HG03139 (cell line): ENCODE measurements at regions not wholly inside any gene's neighbourhood (a gene's known extent, or its start where the extent isn't known, plus 50 kb on each side); places are given as distances from the start of the nearest gene placed in this dataset.
"Not testable (repeated sequence)": the region's sequence is repeated elsewhere in the genome, so short reads cannot be mapped to it uniquely, and the experiment has no call there.

Experiments
- ATAC-seq: cut with Tn5 transposase; IDR thresholded peaks from one replicate; pipeline ENCODE4 v1.9.1; 2021; ENCODE audit not compliant: unreplicated experiment

DNA sequence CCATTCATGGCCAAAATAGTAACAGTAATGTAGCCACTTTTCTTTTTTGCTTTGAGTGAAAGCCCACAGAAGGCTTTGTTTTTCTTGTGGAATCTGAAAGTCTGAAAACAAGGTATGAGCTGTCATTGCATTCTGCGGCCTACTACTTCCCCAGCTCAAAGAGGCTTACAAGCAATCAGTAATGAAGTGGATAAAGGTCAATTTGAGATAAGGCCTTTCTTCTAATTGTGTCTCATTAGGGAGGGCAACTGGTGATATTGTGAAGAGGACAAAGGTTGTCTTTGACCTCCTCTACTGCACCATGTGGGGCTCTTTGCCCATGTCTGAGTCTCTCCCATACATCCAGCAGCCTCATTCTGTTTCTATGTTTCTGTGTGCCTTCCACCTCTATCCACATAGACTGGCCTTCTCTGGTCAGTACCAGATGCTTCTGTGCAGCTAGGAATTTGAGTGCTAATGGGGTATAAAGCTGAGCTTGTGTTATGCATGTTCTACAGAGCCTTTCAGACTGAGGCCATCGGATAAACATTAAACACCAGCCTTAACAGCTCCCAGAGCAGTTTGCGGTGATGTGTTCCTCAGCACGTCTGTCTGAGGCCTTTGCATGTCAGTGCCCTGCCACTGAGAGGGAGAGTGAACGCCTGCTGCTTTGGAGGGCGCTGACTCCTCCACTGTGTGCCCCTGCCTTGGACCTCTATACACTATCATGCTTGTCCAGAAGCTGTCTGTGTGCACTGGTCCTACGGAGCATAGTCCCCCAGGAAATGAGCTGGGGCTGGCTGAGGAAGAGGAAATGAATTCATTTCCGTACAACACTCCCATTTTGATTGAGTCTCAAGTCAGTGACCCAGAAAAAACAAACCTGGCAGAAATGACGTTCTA, 80.2 kb downstream of the SH2D1A start:
- no peak for ATAC-seq

DNA sequence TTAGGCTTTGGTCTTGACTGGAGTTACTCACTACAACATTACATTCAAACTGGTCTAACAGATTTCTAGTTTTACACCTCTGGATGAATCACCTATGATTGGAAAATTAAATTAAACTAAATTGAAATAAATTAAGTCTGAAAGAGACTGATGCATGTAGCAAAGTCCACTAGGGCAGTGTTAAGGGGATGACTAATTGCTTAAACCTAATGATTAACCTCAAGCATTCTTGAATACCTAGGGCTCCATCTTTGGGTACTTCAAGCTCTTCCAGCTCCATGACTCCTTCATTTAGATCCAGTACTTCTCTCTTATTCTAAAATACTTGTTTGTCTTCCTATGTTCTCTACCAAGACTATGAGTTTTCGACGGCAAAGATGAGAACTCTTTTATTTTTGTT, 86.8 kb downstream of the SH2D1A start:
- no peak for ATAC-seq

DNA sequence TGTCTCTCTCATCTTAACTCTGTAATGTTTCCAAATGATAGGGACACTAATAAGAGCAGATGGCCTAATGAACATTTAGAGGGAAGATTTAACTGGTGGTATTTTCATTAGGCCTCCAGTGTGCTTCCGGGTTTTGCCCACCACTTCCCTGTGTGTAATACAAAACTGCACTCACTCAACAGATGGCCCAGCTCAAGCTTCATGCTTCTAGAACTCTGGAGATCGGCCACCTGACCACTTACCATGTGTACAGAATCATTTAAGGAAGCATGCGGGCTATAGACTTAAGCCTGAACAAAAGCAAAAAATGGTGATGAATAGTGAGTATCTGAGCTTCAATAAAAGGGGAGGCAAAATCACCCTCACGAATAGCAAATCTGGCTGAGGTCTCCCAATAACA, 89.3 kb downstream of the SH2D1A start:
- ATAC-seq: no peak

DNA sequence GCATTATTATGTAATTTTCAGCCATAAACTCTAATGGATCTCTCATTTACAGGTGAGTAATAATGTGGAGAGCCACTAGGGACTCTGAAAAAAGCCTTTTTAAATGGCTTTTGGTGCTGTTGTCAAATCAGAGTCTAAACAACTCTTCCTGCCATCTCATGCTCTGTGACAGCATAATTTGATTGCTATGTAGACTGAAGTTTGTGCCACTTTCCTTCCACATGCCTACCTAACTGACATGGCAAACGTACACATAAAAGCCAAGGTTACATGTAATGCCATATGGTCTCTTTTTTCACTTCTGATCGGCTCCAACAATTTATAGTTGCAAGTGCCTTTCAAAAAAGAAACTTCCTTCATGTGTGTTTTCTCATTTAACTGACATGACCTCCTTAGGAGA, 94.3 kb downstream of the SH2D1A start:
- ATAC-seq: no peak

DNA sequence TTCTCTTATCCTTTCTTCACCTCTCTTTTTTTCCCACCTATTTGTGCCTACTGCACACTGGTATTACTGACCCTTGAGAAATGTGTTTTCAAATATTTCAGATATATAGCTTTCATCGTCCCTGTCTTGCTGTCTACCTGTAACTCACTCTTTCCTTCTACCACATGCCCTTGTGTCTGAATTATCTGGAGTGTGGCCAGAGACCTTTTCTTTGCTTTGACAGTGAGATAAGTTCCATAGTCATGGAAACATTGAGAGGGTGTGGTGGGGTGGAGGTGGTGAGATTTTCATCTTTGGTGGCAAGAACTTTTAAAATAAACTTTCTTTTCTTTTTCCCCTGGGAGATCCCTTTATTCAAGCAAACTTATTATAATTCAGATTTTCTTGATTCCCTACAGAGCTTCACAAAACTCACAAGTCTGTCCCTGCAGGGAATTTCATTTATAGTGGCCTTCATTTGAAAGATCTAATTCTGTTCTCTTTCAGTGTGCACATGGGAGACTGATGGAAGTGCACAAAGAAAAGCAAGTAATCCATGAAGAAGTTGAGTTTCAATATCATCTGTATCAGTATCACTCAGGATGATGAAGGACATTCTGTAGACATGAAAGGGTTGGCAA, 95.7 kb downstream of the SH2D1A start:
- ATAC-seq: no peak

DNA sequence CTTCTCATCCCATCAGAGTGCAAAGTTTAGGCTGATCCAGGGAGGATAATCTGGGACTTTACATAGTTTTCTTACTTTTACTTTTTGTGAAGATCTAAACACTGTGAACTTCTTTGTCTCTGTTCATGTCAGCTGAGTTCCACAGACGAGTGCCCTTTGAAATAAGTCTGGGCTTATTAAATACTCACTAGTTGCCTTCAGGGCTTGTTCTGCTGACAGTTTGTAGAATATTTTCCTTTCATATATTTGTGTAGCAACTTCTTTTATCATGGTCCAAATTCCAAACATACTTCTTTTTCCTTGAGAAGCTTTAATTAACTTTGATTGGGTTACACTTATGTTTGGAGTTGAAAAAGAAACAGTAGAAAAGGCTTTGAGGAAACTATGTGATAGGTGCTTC, 109.6 kb downstream of the SH2D1A start:
- no peak for ATAC-seq

DNA sequence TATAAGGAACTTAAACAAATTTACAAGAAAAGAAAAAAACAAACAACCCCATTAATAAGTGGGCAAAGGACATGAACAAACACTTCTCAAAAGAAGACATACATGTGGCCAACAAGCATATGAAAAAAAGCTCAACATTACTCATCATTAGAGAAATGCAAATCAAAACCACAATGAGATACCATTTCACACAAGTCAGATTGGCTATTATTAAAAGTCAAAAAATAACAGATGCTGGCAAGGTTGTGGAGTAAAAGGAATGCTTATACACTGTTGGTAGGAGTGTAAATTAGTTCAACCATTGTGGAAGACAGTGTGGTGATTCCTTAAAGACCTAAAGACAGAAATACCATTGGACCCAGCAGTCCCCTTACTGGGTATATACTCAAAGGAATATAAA, 113.5 kb downstream of the SH2D1A start:
- ATAC-seq: not testable (repeated sequence)

DNA sequence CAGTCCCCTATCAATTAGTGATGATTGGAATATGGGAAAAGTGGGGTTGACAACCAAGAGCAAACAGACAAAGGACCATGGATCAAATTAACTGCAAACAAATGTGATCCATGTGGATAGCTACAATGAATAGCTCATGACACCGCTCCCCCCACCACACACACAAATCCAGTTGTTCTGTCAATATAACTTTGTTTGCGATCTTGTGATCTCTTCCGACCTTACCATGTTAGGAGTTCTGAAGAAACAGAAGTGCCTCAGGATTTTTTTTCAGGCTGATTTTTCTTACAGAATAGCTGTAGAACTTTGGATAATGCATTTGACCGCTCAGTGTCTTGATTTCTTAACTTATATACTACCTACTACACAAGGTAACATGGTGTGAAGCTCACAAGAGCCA, 116.6 kb downstream of the SH2D1A start:
- no peak for ATAC-seq

DNA sequence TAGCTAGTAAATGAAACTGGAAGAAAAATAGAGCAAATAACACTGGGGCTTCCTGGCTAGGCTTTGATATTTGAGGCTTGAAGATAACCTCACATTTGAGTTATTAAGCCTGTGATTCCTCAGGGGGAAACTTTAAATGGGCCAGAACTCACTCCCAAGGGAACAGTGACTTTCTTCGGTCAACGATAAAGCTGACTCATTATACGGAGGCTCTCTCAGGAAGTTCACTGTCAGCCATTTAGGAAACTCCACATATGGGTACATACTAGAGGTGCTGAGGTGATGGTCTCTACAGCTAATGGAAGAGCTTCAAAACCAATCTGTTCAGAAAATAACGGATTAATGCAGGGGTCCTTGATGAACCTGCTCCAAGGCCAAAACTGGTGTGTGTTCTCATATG, 120.8 kb downstream of the SH2D1A start:
- ATAC-seq: no peak

DNA sequence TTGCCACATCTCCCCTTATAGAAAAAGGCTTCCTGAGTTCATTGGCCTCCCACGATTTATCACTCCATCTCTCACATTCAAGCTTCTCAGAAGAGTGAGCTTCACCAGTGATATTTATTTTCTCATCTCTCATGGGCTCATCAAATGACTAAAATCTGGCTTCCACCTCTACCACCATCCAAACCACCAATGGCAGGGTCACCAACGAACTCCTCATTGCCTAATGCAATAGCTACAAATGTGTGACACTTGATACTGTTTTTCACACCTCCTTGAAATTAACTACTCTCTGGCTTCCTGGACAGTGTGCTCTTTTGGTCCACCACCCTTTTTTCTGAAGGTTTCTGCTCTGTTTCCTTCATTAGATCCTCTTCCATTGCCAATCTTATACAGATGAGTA, 129.0 kb downstream of the SH2D1A start:
- ATAC-seq: no peak

DNA sequence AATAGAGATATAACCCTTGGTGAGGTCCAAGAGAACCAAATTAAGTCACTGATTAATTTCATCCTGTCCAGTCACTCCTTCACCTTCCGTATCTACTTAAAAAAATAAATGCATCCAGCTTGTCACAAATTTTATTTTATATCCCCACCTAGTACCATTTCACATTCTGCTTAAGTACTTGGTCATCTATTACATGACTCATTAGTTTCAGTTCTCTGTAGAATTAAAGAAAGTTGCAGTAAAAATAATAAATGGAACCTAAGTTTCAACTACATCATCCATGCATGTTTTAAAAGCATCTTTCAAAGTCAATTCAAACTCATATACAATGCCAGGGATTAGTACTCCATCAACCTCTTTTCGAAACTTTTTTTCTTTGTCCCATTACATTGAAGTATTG, 130.2 kb downstream of the SH2D1A start:
- ATAC-seq: no peak

DNA sequence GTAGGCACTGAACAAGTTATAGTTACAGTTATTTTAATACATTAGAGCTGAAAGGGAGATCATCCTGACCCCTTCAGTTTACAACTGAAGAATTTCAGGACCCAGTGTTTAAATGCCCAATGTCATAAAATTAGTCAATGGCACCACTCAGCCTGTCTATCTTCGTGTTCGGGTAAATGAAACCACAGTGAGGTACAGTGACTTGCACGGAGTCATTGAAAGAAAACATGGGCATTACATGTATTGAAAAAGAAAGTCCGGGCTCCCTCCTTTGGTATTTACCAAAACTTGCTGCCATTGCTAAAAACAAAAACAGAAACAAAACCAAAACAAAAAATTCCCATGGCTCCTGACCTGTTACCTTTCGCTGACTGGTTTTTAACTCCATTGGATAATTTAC, 131.7 kb downstream of the SH2D1A start:
- ATAC-seq: no peak

DNA sequence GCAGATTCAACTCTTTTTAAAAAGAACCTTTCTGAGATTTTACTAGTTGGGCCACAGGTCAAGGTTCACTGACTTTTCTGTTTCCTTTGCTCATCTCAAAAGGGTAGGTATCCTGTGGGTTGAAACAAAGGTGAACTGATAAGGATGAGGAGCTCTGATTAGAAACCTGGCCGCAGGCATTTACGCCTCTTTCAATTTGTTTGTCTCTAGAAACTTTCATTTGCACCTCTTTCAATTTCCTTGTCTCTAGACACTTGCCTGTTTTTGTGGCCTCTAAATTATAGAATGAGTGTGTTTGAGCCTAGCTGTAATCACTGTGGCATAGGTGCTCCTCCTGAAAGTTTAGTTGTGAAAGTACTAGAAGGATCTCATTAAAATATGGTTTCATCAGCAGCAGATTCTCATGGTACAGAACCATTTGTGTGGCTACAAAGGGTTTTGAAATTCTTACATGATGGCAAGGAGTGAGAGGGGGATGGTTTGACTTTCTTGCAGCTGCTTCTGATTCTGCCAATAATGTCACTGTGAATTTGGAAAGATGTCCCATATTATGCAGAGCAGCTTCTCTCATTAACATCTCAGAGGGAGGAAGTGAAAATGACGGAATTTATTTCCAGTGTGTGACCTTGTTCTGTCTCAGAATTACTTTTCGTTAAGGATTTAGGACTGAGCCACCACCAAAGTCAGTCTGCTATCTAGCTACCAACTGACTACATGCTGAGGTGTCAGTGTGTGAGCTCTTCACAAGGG, 142.2 kb downstream of the SH2D1A start:
- peak; percentile 86 for ATAC-seq

DNA sequence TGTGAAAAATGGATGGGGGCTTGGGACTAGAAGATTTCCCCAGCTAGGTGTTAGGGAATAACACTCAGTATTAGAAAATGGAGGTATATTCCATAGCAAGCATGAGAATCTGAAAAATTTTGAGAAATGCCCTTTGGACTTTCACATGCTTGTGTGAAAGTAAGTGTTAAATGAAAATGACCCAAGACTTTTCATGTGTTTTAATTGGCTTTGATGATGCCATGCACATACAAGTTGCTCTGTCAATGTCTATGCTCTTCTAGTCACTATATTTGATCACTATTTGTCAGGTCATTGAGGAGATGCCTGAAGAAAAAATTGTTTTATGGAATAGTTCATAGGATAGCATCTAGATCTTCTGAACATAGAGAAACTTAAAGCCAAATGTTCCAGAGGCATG, 147.6 kb downstream of the SH2D1A start:
- no peak for ATAC-seq

DNA sequence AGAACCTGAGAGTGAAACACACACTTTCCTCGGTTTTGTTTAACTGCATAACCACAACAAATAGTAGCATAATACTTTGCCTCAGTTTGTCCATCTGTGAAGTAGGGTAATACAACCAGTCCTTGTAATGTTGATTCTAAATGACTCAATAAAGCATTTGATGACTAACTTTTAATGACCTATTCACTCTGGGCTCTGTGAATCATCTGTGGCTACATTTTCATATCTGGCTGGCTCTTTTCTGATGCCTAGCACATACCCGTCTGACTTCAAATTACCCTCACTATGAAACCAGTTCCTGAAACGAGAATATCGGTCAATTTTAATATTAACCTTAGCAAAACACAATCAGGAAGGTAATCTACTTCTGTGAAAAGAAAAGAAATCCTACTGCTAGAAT, 151.0 kb downstream of the SH2D1A start:
- ATAC-seq: no peak

DNA sequence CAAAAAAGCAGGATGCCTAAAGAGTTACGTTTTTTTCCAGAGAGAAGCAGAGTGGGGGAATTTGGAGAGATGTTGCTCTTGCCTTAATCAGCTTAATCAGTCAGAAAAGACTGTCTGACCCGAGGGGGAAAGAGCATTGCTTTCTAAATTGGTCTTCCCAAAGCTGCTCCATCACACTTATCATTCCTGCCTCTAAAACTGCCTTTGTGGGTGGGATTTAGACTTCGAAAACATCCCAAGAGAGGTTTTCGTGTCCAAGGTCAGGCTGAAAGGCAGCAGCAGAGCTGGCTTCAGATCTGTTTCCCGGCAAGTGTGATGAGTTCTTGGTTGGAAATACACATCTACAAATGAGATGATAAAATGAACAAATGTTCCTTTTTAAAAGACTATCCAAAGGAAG, 155.2 kb downstream of the SH2D1A start:
- no peak for ATAC-seq

DNA sequence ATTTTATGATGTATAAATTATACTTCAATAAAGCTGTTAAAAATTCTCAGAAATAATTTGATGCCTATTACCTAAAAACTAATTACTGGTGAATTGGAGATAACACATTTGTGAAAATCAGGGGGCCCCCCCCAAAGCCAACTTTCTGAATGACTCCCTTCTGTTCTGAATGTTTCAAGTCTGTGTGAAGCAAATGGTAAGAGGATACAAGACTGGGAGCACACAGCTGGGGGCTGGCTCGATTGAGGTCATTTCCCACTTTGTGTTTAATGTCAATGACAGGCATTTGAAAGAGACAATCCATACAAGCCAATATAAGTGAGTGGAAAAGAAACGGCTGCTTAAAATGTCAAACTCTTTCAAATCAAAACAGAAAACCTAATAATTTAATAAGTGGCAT, 155.8 kb downstream of the SH2D1A start:
- ATAC-seq: no peak

DNA sequence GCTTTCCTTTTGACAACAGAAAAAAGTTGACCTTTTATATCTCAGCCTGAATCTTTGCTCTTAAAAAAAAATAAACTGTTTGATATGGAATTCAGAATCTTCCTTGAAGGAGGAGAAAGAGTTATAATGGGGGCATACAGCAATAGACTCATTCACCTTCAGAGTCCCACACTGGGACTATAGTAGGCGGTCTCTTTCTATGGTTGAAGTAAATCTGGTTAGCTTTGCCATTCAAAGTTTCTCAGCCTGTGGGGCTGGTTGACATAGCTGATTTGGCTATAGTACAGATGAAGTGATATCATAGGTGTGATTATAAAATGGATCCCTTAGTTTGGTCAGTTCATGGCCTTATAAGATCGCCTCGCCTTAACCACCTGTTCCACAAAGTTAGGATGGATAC, 156.2 kb downstream of the SH2D1A start:
- no peak for ATAC-seq

DNA sequence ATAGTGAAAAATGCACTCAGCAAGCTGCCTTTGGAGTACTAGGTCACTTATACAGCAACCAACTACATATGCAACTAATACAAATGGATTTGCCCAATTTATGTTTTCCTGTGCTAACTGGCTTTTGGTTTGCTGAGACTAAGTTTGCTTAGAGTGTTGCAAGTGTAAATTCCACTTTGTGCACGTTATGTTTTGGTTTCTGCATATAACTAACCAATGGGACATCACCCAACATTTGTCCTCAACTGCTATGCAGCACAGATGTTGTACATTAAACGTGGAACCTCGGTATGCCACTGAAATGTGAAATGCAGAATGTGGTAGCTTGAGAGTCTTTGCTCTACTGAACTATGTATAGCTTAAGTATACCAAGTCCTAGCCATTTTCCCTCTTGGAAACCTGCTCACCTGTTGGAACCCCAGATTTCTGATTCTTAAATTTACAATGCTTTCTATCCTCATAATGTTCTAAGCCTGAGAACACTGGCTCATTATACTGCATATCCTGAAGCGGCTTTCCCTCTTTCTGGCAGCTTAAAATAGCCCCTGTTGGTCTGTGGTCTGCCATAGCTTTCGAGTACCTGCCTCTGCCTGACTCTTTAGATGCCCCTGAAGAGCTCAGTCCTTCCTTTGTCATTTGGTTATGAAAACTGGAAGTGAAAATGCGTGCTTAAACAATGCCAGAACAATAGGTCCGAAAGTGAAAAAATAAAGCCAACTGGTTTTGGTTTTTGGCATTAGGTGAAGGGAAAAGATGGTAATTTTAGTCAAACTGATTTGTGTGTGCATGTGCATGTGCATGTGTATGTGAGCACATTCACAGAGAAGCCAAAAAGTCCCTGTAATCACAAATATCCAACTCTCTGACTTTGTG, 158.0 kb downstream of the SH2D1A start:
- peak; percentile 81 for ATAC-seq

DNA sequence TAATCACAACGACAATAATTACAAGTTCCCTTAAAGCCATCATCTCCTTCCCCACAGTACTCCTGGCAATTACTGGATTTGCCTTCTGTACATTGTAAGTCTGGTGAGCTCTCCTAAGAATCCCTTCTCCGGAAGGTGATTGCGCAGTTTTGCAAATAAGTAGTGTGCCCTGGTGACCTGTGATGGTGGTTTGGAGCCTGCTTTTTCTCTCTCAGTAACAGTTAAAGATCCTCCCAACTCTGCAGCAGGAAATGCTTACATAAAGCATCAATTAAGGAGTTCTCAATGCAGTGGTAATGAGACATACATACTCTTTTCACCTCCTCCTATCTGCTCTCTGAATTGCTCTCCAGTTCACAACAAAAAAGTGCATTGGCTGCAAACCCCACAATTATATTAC, 159.7 kb downstream of the SH2D1A start:
- ATAC-seq: no peak

DNA sequence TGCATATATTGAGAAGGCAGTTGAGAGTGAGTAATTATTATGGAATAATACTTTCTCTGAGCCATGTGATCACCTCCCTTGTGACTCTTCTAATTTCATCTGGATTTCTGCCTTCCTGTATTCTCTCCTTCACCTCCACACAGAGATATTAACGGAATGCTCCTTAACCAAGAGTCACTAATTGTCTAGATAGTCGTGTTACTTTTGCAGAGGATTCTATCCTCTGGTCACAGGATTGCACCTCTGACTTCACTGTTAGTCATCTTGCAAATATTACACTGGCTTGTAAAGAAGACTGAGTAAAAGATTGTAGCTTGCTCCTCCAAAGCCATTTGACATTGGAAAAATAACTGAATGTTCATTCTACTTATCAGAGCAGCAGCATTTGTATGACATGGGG, 160.9 kb downstream of the SH2D1A start:
- no peak for ATAC-seq
